Mesenchymal stem cell (in vitro differentiated cells and primary cell): ENCODE measurements at regions not wholly inside any gene's neighbourhood (a gene's known extent, or its start where the extent isn't known, plus 50 kb on each side); places are given as distances from the start of the nearest gene placed in this dataset.
"Not testable (repeated sequence)": the region's sequence is repeated elsewhere in the genome, so short reads cannot be mapped to it uniquely, and the experiment has no call there.

Experiments
- DNase-seq: peaks from one replicate; pipeline ENCODE4 v3.0.0-alpha.2; 2013
- H2AFZ ChIP-seq: one replicate; pipeline ENCODE4 v1.6.1; 2013; ENCODE audit warnings: low read depth, mild to moderate bottlenecking, control low read depth, inconsistent platforms, low read length, moderate library complexity
- H2AK5ac ChIP-seq: 2 replicates; pipeline ENCODE4 v1.6.1; 2013; ENCODE audit warnings: low read length, moderate library complexity, mild to moderate bottlenecking, inconsistent platforms; ENCODE audit not compliant: severe bottlenecking
- H2BK120ac ChIP-seq: one replicate; pipeline ENCODE4 v1.6.1; 2013; ENCODE audit warnings: low read depth, mild to moderate bottlenecking, inconsistent platforms, low read length, moderate library complexity
- H2BK12ac ChIP-seq, 2 experiments: one replicate each; pipeline ENCODE4 v1.6.1; 2013; ENCODE audit warnings: inconsistent platforms in 2 of 2, low read length in 2 of 2, mild to moderate bottlenecking in 2 of 2, moderate library complexity in 2 of 2, control low read depth in 1 of 2
- H2BK15ac ChIP-seq: one replicate; pipeline ENCODE4 v1.6.1; 2013; ENCODE audit warnings: mild to moderate bottlenecking, low read depth, inconsistent platforms; ENCODE audit not compliant: poor library complexity, severe bottlenecking
- H2BK5ac ChIP-seq: 2 replicates; pipeline ENCODE4 v1.6.1; 2013; ENCODE audit warnings: low read depth, mild to moderate bottlenecking, low read length, control low read depth, inconsistent platforms; ENCODE audit not compliant: poor library complexity, severe bottlenecking
- H3K14ac ChIP-seq, 2 experiments: one replicate each; pipeline ENCODE4 v1.6.1; 2013; ENCODE audit warnings: inconsistent platforms in 2 of 2, low read length in 2 of 2, control low read depth in 1 of 2, mild to moderate bottlenecking in 1 of 2, moderate library complexity in 1 of 2
- H3K18ac ChIP-seq, 2 experiments: one replicate each; pipeline ENCODE4 v1.6.1; 2013; ENCODE audit warnings: inconsistent platforms in 2 of 2, low read length in 2 of 2, control low read depth in 1 of 2, low read depth in 1 of 2, mild to moderate bottlenecking in 1 of 2
- H3K23ac ChIP-seq, 2 experiments: one replicate each; pipeline ENCODE4 v1.6.1; 2013; ENCODE audit warnings: inconsistent platforms in 2 of 2, low read length in 2 of 2, mild to moderate bottlenecking in 2 of 2, moderate library complexity in 2 of 2, control low read depth in 1 of 2
- H3K27ac ChIP-seq: 2 replicates; pipeline ENCODE4 v1.5.1; 2013; ENCODE audit warnings: mild to moderate bottlenecking, moderate library complexity, low read length, control low read depth, inconsistent platforms; ENCODE audit not compliant: poor library complexity, severe bottlenecking
- H3K27me3 ChIP-seq, 2 experiments: 2 replicates each; pipeline versions ENCODE4 v1.6.1 to v1.7.0; 2013; ENCODE audit warnings: low read length in 2 of 2, mild to moderate bottlenecking in 2 of 2, moderate library complexity in 2 of 2, control low read depth in 1 of 2, inconsistent platforms in 1 of 2; ENCODE audit not compliant: control insufficient read depth in 1 of 2, insufficient read depth in 1 of 2
- H3K36me3 ChIP-seq, 2 experiments: 2 replicates each; pipeline versions ENCODE4 v1.6.1 to v1.7.0; 2013; ENCODE audit warnings: low read length in 2 of 2, control low read depth in 1 of 2, inconsistent platforms in 1 of 2, low read depth in 1 of 2, mild to moderate bottlenecking in 1 of 2; ENCODE audit not compliant: insufficient read depth in 2 of 2, control insufficient read depth in 1 of 2
- H3K4ac ChIP-seq, 2 experiments: one replicate each; pipeline ENCODE4 v1.6.1; 2013; ENCODE audit warnings: inconsistent platforms in 2 of 2, low read length in 2 of 2, mild to moderate bottlenecking in 2 of 2, moderate library complexity in 2 of 2, control low read depth in 1 of 2, low read depth in 1 of 2
- H3K4me1 ChIP-seq: 2 replicates; pipeline ENCODE4 v1.6.1; 2013; ENCODE audit warnings: low read depth, low read length, control low read depth; ENCODE audit not compliant: control insufficient read depth, insufficient read depth
- H3K4me2 ChIP-seq: 2 replicates; pipeline ENCODE4 v1.6.1; 2013; ENCODE audit warnings: low read length, mild to moderate bottlenecking, inconsistent platforms; ENCODE audit not compliant: poor library complexity, severe bottlenecking
- H3K4me3 ChIP-seq, 2 experiments: 2 replicates each; pipeline versions ENCODE4 v1.5.1 to v1.7.0; 2013; ENCODE audit warnings: low read length in 2 of 2, mild to moderate bottlenecking in 2 of 2, control low read depth in 1 of 2, low read depth in 1 of 2; ENCODE audit not compliant: insufficient read depth in 1 of 2
- H3K79me1 ChIP-seq: replicated peaks from 2 replicates; pipeline ENCODE4 v1.6.1; 2013; ENCODE audit warnings: mild to moderate bottlenecking, control low read depth, low read length, inconsistent platforms; ENCODE audit not compliant: poor library complexity, severe bottlenecking
- H3K9ac ChIP-seq: 2 replicates; pipeline ENCODE4 v1.7.0; 2013; ENCODE audit warnings: mild to moderate bottlenecking, low read length, moderate library complexity
- H3K9me3 ChIP-seq: 2 replicates; pipeline ENCODE4 v1.7.0; 2013; ENCODE audit warnings: mild to moderate bottlenecking, low read length; ENCODE audit not compliant: control insufficient read depth
- H4K8ac ChIP-seq: one replicate; pipeline ENCODE4 v1.6.1; 2013; ENCODE audit warnings: inconsistent platforms, mild to moderate bottlenecking, low read length, moderate library complexity
- H4K91ac ChIP-seq: one replicate; pipeline ENCODE4 v1.6.1; 2013; ENCODE audit warnings: mild to moderate bottlenecking, low read length, inconsistent platforms
- WGBS: methylation state at CpG from one replicate; pipeline ENCODE4 v1.1.7; 2013; ENCODE audit warnings: mixed read lengths; 5-methylcytosine and 5-hydroxymethylcytosine counted together

DNA sequence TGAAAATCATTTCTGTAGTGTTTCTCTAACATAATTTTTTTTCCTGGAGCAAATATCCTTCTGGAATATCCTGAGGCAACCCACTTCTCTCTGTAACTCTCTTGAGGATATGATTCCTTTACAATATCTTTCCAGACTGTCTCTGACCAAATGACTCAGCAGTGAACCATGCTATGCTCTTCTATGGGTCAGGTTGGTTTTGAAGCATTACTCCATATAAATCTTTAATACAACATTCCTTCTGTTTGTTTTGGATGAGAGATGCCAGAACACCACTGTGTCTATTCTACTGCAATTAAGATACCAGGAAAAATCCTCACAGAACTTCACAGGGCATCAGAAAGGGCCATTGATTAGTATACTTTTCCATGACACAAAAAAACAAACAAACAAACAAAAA is 626.4 kb upstream of the ZNF385D start:
- Histone ChIP-seq H2BK120ac (no peak overlapping the region), H2AK5ac (no peak overlapping the region), H3K4me1 (peaks cover 3% of the 10 kb centered on the region), H4K8ac (no peak overlapping the region), H4K91ac (no peak overlapping the region), H3K18ac (no peak overlapping the region), H3K27ac (no peak overlapping the region), H2BK5ac (no peak overlapping the region), H3K27me3 (peaks cover 5 to 39% of the 10 kb centered on the region in 2 experiments), H3K4me2 (no peak overlapping the region), H3K14ac (no peak overlapping the region), H3K9me3 (no peaks in the 10 kb centered on the region), H3K23ac (no peak overlapping the region), H2AFZ (no peak overlapping the region), H3K79me1 (no peaks in the 10 kb centered on the region), H2BK15ac (no peak overlapping the region), H3K4ac (no peak overlapping the region), H3K4me3 (no peak overlapping the region), H3K9ac (no peak overlapping the region), H2BK12ac (no peak overlapping the region), H3K36me3 (no peaks in the 10 kb centered on the region)
- DNase-seq = peak; percentile 54

DNA sequence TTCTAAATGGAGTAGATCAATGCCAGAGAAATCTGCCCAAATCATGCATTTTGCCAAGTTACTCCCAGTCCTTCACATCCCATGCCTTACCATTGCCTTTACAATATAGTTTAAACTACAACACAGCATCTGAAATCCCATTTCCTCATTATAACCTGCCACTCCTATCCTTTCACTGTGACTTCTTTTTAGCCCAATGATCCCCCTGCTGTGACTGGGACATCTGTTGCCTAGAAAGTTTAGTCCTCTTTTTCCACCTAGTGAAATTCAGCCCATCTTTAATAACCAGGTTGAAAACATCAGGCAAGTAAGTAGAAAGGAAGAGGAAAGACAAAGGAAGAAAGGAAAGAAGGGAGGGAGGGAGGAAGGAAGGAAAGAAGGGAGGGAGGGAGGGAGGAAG is 627.9 kb upstream of the ZNF385D start:
- no peak overlapping the region for H2BK5ac ChIP-seq
- no peak overlapping the region for H3K23ac ChIP-seq
- H3K4me3 ChIP-seq = no peak overlapping the region
- H2BK120ac ChIP-seq = no peak overlapping the region
- no peaks in the 10 kb centered on the region for H3K9me3 ChIP-seq
- H2BK12ac ChIP-seq = no peak overlapping the region
- H3K9ac ChIP-seq = no peak overlapping the region
- no peak overlapping the region for H3K14ac ChIP-seq
- H2AK5ac ChIP-seq = no peak overlapping the region
- no peaks in the 10 kb centered on the region for H3K4me1 ChIP-seq
- H3K18ac ChIP-seq = no peak overlapping the region
- no peak for DNase-seq
- no peak overlapping the region for H3K27ac ChIP-seq
- no peak overlapping the region for H3K4ac ChIP-seq
- H2AFZ ChIP-seq = no peak overlapping the region
- no peak overlapping the region for H2BK15ac ChIP-seq
- H4K8ac ChIP-seq = no peak overlapping the region
- no peaks in the 10 kb centered on the region for H3K79me1 ChIP-seq
- peaks cover 0 to 25% of the 10 kb centered on the region in 2 experiments for H3K27me3 ChIP-seq
- no peak overlapping the region for H4K91ac ChIP-seq
- H3K4me2 ChIP-seq = no peak overlapping the region
- H3K36me3 ChIP-seq = no peaks in the 10 kb centered on the region

DNA sequence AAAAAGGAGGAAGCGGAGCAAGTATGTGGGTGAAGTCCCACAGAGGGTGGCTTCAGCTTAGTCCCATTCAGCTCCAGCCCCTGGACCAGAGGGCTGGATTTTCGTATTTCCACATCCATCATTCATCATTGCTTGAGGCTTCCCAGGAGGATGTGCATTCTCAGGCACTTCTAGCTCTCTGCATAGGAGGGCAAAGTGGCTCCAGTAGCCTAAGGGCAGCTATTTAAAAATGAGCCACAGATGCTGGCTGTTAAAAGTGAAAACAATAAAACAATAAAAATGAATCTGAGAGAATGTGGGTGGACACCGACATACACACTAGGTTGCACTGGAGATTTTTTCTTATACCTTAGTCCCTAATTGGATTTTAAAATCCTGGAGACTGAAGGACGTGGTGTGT is 629.2 kb upstream of the ZNF385D start:
- 83% methylated on average over 3 of the region's 4 CpGs for WGBS

DNA sequence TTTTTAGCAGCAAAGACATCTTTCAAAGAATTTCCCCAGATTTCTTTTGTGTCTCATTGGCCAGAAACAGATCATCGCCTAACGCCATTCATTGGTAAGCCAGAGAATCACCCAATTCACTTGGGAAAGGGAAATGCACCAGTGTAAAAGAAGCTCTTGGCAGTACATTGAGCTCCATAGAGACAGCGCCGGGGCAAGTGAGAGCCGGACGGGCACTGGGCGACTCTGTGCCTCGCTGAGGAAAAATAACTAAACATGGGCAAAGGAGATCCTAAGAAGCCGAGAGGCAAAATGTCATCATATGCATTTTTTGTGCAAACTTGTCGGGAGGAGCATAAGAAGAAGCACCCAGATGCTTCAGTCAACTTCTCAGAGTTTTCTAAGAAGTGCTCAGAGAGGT is 630.6 kb upstream of the ZNF385D start:
- not testable (repeated sequence) for H2BK15ac ChIP-seq, H3K4ac ChIP-seq, H2BK120ac ChIP-seq, H3K27ac ChIP-seq, H4K8ac ChIP-seq, H2AFZ ChIP-seq, H3K14ac ChIP-seq, H2AK5ac ChIP-seq, H3K23ac ChIP-seq, H3K9me3 ChIP-seq, H3K4me3 ChIP-seq, H2BK5ac ChIP-seq, H4K91ac ChIP-seq, H3K36me3 ChIP-seq, DNase-seq, H3K4me1 ChIP-seq, H2BK12ac ChIP-seq, H3K9ac ChIP-seq, H3K18ac ChIP-seq, H3K4me2 ChIP-seq, H3K79me1 ChIP-seq
- 75% methylated on average over 8 of the region's 10 CpGs for WGBS
- H3K27me3 ChIP-seq = peaks cover 0 to 12% of the 10 kb centered on the region in 2 experiments

More for the DNA sequence above, 629.2 kb upstream of the ZNF385D start:
- Histone ChIP-seq H3K27ac (no peak overlapping the region), H2BK5ac (no peak overlapping the region), H3K27me3 (peaks cover 0 to 12% of the 10 kb centered on the region in 2 experiments), H3K36me3 (no peaks in the 10 kb centered on the region), H3K23ac (no peak overlapping the region), H3K14ac (no peak overlapping the region), H3K9ac (no peak overlapping the region), H3K4me2 (no peak overlapping the region), H3K79me1 (no peaks in the 10 kb centered on the region), H4K91ac (no peak overlapping the region), H3K9me3 (no peaks in the 10 kb centered on the region), H3K4ac (no peak overlapping the region), H2BK12ac (no peak overlapping the region), H2BK15ac (no peak overlapping the region), H3K4me1 (no peaks in the 10 kb centered on the region), H3K18ac (no peak overlapping the region), H2BK120ac (no peak overlapping the region), H4K8ac (no peak overlapping the region), H3K4me3 (no peak overlapping the region), H2AK5ac (no peak overlapping the region), H2AFZ (no peak overlapping the region)
- DNase-seq = no peak
